KOPT-K1 (cell line): ENCODE measurements at regions not wholly inside any gene's neighbourhood (a gene's known extent, or its start where the extent isn't known, plus 50 kb on each side); places are given as distances from the start of the nearest gene placed in this dataset.

ENCODE experiments used
- H3K27ac ChIP-seq: fragments of 200-600 bp; sonication (generic); 2 replicates; pipeline ENCODE4 v1.5.1; 2016; ENCODE audit warnings: antibody characterized with exemption, mild to moderate bottlenecking, low read depth, low read length; ENCODE audit not compliant: poor library complexity, severe bottlenecking
- H3K36me3 ChIP-seq: fragments of 200-600 bp; sonication (generic); 2 replicates; pipeline ENCODE4 v1.5.1; 2017; ENCODE audit warnings: antibody characterized with exemption, mild to moderate bottlenecking, low read length, moderate library complexity; ENCODE audit not compliant: insufficient read depth
- H3K9me3 ChIP-seq: fragments of 200-600 bp; sonication (generic); 2 replicates; pipeline ENCODE4 v1.5.1; 2017; ENCODE audit warnings: antibody characterized with exemption, low read length, mild to moderate bottlenecking; ENCODE audit not compliant: insufficient read depth, poor library complexity, severe bottlenecking

- H3K27ac ChIP-seq = no peak overlapping the region
- no peaks in the 10 kb centered on the region for H3K9me3 ChIP-seq
- H3K36me3 ChIP-seq = no peaks in the 10 kb centered on the region
These were observed 96.6 kb upstream of the AKIRIN2 start for GRCh38 chr6:87798393-87799278.

- H3K27ac ChIP-seq = no peak overlapping the region
- no peaks in the 10 kb centered on the region for H3K36me3 ChIP-seq
- H3K9me3 ChIP-seq = no peaks in the 10 kb centered on the region
These were observed 93.2 kb upstream of the AKIRIN2 start for GRCh38 chr6:87794922-87795885.

GRCh38 chr6:87793315-87793714 is 91.3 kb upstream of the AKIRIN2 start:
- Histone ChIP-seq H3K9me3 (no peaks in the 10 kb centered on the region), H3K36me3 (no peaks in the 10 kb centered on the region), H3K27ac (no peak overlapping the region)

GRCh38 chr6:87791982-87792381 is 89.9 kb upstream of the AKIRIN2 start:
- no peaks in the 10 kb centered on the region for H3K9me3 ChIP-seq
- H3K36me3 ChIP-seq = no peaks in the 10 kb centered on the region
- no peak overlapping the region for H3K27ac ChIP-seq

- Histone ChIP-seq H3K36me3 (no peaks in the 10 kb centered on the region), H3K9me3 (no peaks in the 10 kb centered on the region), H3K27ac (no peak overlapping the region)
These were observed 89.5 kb upstream of the AKIRIN2 start for GRCh38 chr6:87791485-87791884.

GRCh38 chr6:87791029-87791428 is 89.0 kb upstream of the AKIRIN2 start:
- Histone ChIP-seq H3K9me3 (no peaks in the 10 kb centered on the region), H3K27ac (no peak overlapping the region), H3K36me3 (no peaks in the 10 kb centered on the region)

GRCh38 chr6:87789900-87790290 is 87.9 kb upstream of the AKIRIN2 start:
- no peak overlapping the region for H3K27ac ChIP-seq

GRCh38 chr6:87789198-87789899 is 87.3 kb upstream of the AKIRIN2 start:
- Histone ChIP-seq H3K9me3 (no peaks in the 10 kb centered on the region), H3K36me3 (no peaks in the 10 kb centered on the region), H3K27ac (no peak overlapping the region)

More at GRCh38 chr6:87789900-87790290, 87.9 kb upstream of the AKIRIN2 start:
- Histone ChIP-seq H3K9me3 (no peaks in the 10 kb centered on the region), H3K36me3 (no peaks in the 10 kb centered on the region)

GRCh38 chr6:87788141-87788540 is 86.1 kb upstream of the AKIRIN2 start:
- Histone ChIP-seq H3K36me3 (no peaks in the 10 kb centered on the region), H3K27ac (no peak overlapping the region), H3K9me3 (no peaks in the 10 kb centered on the region)

- Histone ChIP-seq H3K9me3 (no peaks in the 10 kb centered on the region), H3K27ac (no peak overlapping the region), H3K36me3 (no peaks in the 10 kb centered on the region)
These were observed 83.3 kb upstream of the AKIRIN2 start for GRCh38 chr6:87785229-87785862.

GRCh38 chr6:87784690-87785089 is 82.7 kb upstream of the AKIRIN2 start:
- H3K9me3 ChIP-seq = no peaks in the 10 kb centered on the region
- no peaks in the 10 kb centered on the region for H3K36me3 ChIP-seq
- H3K27ac ChIP-seq = no peak overlapping the region

- Histone ChIP-seq H3K36me3 (no peaks in the 10 kb centered on the region), H3K9me3 (no peaks in the 10 kb centered on the region), H3K27ac (no peak overlapping the region)
These were observed 82.0 kb upstream of the AKIRIN2 start for GRCh38 chr6:87784051-87784450.

GRCh38 chr6:87779542-87779941 is 77.5 kb upstream of the AKIRIN2 start:
- H3K27ac ChIP-seq = no peak overlapping the region
- no peaks in the 10 kb centered on the region for H3K9me3 ChIP-seq
- H3K36me3 ChIP-seq = no peaks in the 10 kb centered on the region
